ENCODE measurements at regions not wholly inside any gene's neighbourhood (a gene's known extent, or its start where the extent isn't known, plus 50 kb on each side); places are given as distances from the start of the nearest gene placed in this dataset.
A peak's percentile ranks its signal among the peaks of the same experiment; 100 is the strongest.

GRCh38 chr14:41303506-41303905 is 303.2 kb upstream of the LRFN5 start:
- no peaks in the 10 kb centered on the region for H3K9me3 Mint-ChIP-seq
- no peak for DNase-seq
- no peaks in the 10 kb centered on the region for H3K36me3 Mint-ChIP-seq (ENCODE audit: low read depth)
- no peak overlapping the region for H3K4me3 Mint-ChIP-seq
- no peak overlapping the region for H3K27ac Mint-ChIP-seq
- H3K4me1 Mint-ChIP-seq, result no peaks in the 10 kb centered on the region
- TF ChIP-seq, protein P1, sequence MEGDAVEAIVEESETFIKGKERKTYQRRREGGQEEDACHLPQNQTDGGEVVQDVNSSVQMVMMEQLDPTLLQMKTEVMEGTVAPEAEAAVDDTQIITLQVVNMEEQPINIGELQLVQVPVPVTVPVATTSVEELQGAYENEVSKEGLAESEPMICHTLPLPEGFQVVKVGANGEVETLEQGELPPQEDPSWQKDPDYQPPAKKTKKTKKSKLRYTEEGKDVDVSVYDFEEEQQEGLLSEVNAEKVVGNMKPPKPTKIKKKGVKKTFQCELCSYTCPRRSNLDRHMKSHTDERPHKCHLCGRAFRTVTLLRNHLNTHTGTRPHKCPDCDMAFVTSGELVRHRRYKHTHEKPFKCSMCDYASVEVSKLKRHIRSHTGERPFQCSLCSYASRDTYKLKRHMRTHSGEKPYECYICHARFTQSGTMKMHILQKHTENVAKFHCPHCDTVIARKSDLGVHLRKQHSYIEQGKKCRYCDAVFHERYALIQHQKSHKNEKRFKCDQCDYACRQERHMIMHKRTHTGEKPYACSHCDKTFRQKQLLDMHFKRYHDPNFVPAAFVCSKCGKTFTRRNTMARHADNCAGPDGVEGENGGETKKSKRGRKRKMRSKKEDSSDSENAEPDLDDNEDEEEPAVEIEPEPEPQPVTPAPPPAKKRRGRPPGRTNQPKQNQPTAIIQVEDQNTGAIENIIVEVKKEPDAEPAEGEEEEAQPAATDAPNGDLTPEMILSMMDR (IDR thresholded peaks at IDR 0.05), result no peak
- H3K27me3 Mint-ChIP-seq (ENCODE audit: low read depth, poor library complexity), result no peaks in the 10 kb centered on the region

GRCh38 chr14:41302776-41303175 is 303.9 kb upstream of the LRFN5 start:
- no peak overlapping the region for H3K27ac Mint-ChIP-seq
- H3K9me3 Mint-ChIP-seq, result no peaks in the 10 kb centered on the region
- no peaks in the 10 kb centered on the region for H3K4me1 Mint-ChIP-seq
- no peak overlapping the region for H3K4me3 Mint-ChIP-seq
- no peaks in the 10 kb centered on the region for H3K27me3 Mint-ChIP-seq (ENCODE audit: low read depth, poor library complexity)
- no peak for DNase-seq
- TF ChIP-seq, protein P1 (IDR thresholded peaks at IDR 0.05), result no peak
- no peaks in the 10 kb centered on the region for H3K36me3 Mint-ChIP-seq (ENCODE audit: low read depth)

GRCh38 chr14:41299924-41300323 is 306.8 kb upstream of the LRFN5 start:
- no peaks in the 10 kb centered on the region for H3K4me1 Mint-ChIP-seq
- no peaks in the 10 kb centered on the region for H3K36me3 Mint-ChIP-seq (ENCODE audit: low read depth)
- H3K27ac Mint-ChIP-seq, result no peak overlapping the region
- no peaks in the 10 kb centered on the region for H3K27me3 Mint-ChIP-seq (ENCODE audit: low read depth, poor library complexity)
- no peak for DNase-seq
- TF ChIP-seq, protein P1 (IDR thresholded peaks at IDR 0.05), result peak; percentile 12
- no peak overlapping the region for H3K4me3 Mint-ChIP-seq
- H3K9me3 Mint-ChIP-seq, result no peaks in the 10 kb centered on the region

DNA sequence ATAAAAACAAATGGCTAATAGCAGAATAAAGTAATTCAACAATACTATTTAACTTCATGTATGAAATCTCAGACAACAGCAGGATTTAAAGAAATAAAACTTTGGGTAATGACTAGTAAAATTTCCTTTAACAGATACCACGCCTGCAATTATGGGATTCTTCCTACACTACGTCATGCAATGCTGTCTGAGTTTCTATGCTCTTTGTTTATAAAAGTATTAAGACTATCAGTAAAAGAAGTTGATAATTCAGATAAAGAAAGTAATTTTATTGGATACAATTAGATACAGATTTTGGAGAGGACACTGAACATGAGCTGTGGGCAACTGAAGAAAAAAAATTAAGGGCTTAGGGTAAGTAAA is 308.4 kb upstream of the LRFN5 start:
- DNase-seq, result no peak
- no peaks in the 10 kb centered on the region for H3K9me3 Mint-ChIP-seq
- no peaks in the 10 kb centered on the region for H3K4me1 Mint-ChIP-seq
- TF ChIP-seq, protein P1 (IDR thresholded peaks at IDR 0.05), result no peak
- no peak overlapping the region for H3K27ac Mint-ChIP-seq
- H3K4me3 Mint-ChIP-seq, result no peak overlapping the region
- no peaks in the 10 kb centered on the region for H3K36me3 Mint-ChIP-seq (ENCODE audit: low read depth)
- no peaks in the 10 kb centered on the region for H3K27me3 Mint-ChIP-seq (ENCODE audit: low read depth, poor library complexity)

- TF ChIP-seq, protein P1 (IDR thresholded peaks at IDR 0.05), result no peak
- no peak for DNase-seq
- no peaks in the 10 kb centered on the region for H3K4me1 Mint-ChIP-seq
- H3K36me3 Mint-ChIP-seq (ENCODE audit: low read depth), result no peaks in the 10 kb centered on the region
- no peak overlapping the region for H3K27ac Mint-ChIP-seq
- H3K27me3 Mint-ChIP-seq (ENCODE audit: low read depth, poor library complexity), result no peaks in the 10 kb centered on the region
- H3K9me3 Mint-ChIP-seq, result no peaks in the 10 kb centered on the region
- H3K4me3 Mint-ChIP-seq, result no peak overlapping the region
Observed at GRCh38 chr14:41297576-41298327, 308.9 kb upstream of the LRFN5 start.

GRCh38 chr14:41295734-41296133 is 310.9 kb upstream of the LRFN5 start:
- no peak for DNase-seq
- no peak overlapping the region for H3K27ac Mint-ChIP-seq

More at GRCh38 chr14:41295734-41296133, 310.9 kb upstream of the LRFN5 start:
- Mint-ChIP-seq H3K4me1 (no peaks in the 10 kb centered on the region), H3K4me3 (no peak overlapping the region), H3K36me3 (ENCODE audit: low read depth) (no peaks in the 10 kb centered on the region), H3K27me3 (ENCODE audit: low read depth, poor library complexity) (peaks cover 3% of the 10 kb centered on the region), H3K9me3 (no peaks in the 10 kb centered on the region)
- TF ChIP-seq, protein P1 (IDR thresholded peaks at IDR 0.05), result no peak
